ENCODE measurements at regions not wholly inside any gene's neighbourhood (a gene's known extent, or its start where the extent isn't known, plus 50 kb on each side); places are given as distances from the start of the nearest gene placed in this dataset.

DNA sequence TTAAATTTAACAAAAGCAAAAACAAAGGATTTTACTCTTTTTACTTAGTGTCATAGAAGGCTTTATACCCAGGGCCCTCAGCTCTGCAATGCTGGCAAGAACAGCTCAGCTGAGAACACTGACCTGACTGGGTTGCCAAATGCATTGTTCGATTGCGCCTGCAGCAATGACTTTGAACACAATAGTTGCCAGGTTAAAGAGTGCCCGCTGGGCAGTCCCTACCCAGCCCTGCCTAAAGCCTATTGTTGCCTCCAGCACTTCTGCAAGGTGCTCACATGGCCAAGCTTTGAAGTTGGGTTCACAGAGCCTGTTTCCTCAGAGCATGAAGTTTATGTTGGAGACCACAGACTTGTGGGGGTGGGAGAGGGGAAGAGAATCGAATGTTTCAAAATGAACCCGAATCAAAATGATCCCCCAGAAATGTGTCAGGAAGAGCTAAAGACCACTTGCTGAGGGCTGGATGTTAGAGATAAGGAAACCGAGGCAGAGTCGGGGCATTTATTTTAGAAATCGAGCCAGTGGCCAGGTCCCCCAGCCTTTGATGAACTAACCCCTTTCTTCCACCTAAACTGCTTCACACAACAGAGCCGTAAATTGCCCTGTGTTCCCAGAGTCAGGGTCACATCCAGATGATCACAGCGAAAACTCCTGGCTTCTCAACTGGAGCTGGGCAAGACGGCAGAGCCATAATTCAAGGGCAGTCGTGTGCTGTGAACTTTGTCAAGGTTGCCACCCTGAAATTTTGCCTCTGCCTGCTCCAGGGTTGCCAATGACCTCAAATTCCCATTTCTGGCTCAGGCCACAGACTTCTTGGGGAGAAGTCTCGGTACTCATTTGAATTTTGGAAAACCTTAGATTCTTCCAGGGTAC is 55.0 kb downstream of the FOXA2 start:
- Histone ChIP-seq H3K27ac (ENCODE audit: low read depth in 1 of 2, low read length in 2 of 2) (no peak overlapping the region), H3K36me3 (ENCODE audit: control insufficient read depth in 4 of 4, insufficient read depth in 3 of 4, low read depth in 1 of 4, low read length in 3 of 4) (no peaks in the 10 kb centered on the region), H3K27me3 (ENCODE audit: control insufficient read depth in 4 of 4, insufficient read depth in 4 of 4, low read length in 3 of 4) (no peaks in the 10 kb centered on the region), H3K9me3 (ENCODE audit: control insufficient read depth in 4 of 4, low read length in 3 of 4) (no peaks in the 10 kb centered on the region), H3K4me3 (ENCODE audit: low read depth in 1 of 3, low read length in 3 of 3) (no peak overlapping the region), H3K4me1 (ENCODE audit: control insufficient read depth in 4 of 4, insufficient read depth in 4 of 4, low read length in 3 of 4) (peaks cover 6 to 36% (median 32%) of the 10 kb centered on the region in 4 donors), H3K9ac (ENCODE audit: low read depth in 1 of 2, low read length in 2 of 2) (no peak overlapping the region)
- DNase-seq (ENCODE audit: low spot score): no peak
- no peak for TF ChIP-seq NR2F2 (IDR thresholded peaks at IDR 0.05)
- peak; percentile 29 to 45 for TF ChIP-seq HNF4A (conservative IDR thresholded peaks at IDR 0.05)
- no peak for TF ChIP-seq REST (IDR thresholded peaks at IDR 0.05)
- TF ChIP-seq RXRA (IDR thresholded peaks at IDR 0.05): peak; percentile 58 to 59
- TF ChIP-seq RAD21 (IDR thresholded peaks at IDR 0.05): peak; percentile 26 to 59
- TF ChIP-seq EGR1 (IDR thresholded peaks at IDR 0.05; ENCODE audit: low read depth in 2 of 2): no peak
- 66% methylated on average over 13 of the region's 13 CpGs for WGBS

GRCh38 chr20:22526512-22527012 is 57.8 kb downstream of the FOXA2 start:
- H3K36me3 ChIP-seq (ENCODE audit: control insufficient read depth in 4 of 4, insufficient read depth in 3 of 4, low read depth in 1 of 4, low read length in 3 of 4): no peaks in the 10 kb centered on the region
- 86% methylated on average over 3 of the region's 3 CpGs for WGBS
- peaks cover 13 to 52% (median 43%) of the 10 kb centered on the region in 4 donors for H3K4me1 ChIP-seq (ENCODE audit: control insufficient read depth in 4 of 4, insufficient read depth in 4 of 4, low read length in 3 of 4)
- TF ChIP-seq ATF3 (IDR thresholded peaks at IDR 0.05) (no peak), JUND (IDR thresholded peaks at IDR 0.05) (no peak), ZBTB33 (IDR thresholded peaks at IDR 0.05) (no peak), YY1 (IDR thresholded peaks at IDR 0.05) (no peak), RXRA (IDR thresholded peaks at IDR 0.05) (no peak), FOXA2 (IDR thresholded peaks at IDR 0.05) (no peak), RAD21 (IDR thresholded peaks at IDR 0.05) (no peak), TAF1 (conservative IDR thresholded peaks at IDR 0.05) (no peak), EGR1 (IDR thresholded peaks at IDR 0.05; ENCODE audit: low read depth in 2 of 2) (no peak), HNF4A (conservative IDR thresholded peaks at IDR 0.05) (no peak), HNF4G (IDR thresholded peaks at IDR 0.05) (no peak), FOXA1 (IDR thresholded peaks at IDR 0.05) (no peak), NR2F2 (IDR thresholded peaks at IDR 0.05) (no peak), CTCF (IDR thresholded peaks at IDR 0.05; ENCODE audit: low read depth, low read length, missing input control) (no peak), SP1 (IDR thresholded peaks at IDR 0.05) (no peak), REST (IDR thresholded peaks at IDR 0.05) (no peak), GABPA (IDR thresholded peaks at IDR 0.05 in 1 of 2, conservative IDR thresholded peaks at IDR 0.05 in 1 of 2) (no peak)
- TF ChIP-seq, protein P1, sequence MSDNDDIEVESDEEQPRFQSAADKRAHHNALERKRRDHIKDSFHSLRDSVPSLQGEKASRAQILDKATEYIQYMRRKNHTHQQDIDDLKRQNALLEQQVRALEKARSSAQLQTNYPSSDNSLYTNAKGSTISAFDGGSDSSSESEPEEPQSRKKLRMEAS (IDR thresholded peaks at IDR 0.05): no peak
- H3K27ac ChIP-seq (ENCODE audit: low read depth in 1 of 2, low read length in 2 of 2): peak overlapping the region in 1 of 2 donors; percentile 23
- DNase-seq (ENCODE audit: low spot score): no peak
- H3K9ac ChIP-seq (ENCODE audit: low read depth in 1 of 2, low read length in 2 of 2): no peak overlapping the region
- H3K27me3 ChIP-seq (ENCODE audit: control insufficient read depth in 4 of 4, insufficient read depth in 4 of 4, low read length in 3 of 4): no peaks in the 10 kb centered on the region
- no peak overlapping the region for H3K4me3 ChIP-seq (ENCODE audit: low read depth in 1 of 3, low read length in 3 of 3)
- no peaks in the 10 kb centered on the region for H3K9me3 ChIP-seq (ENCODE audit: control insufficient read depth in 4 of 4, low read length in 3 of 4)

Measured in liver (tissue), 8 donors.